GM23248 (cell line): ENCODE measurements at regions not wholly inside any gene's neighbourhood (a gene's known extent, or its start where the extent isn't known, plus 50 kb on each side); places are given as distances from the start of the nearest gene placed in this dataset.

Experiments used
- EZH2 ChIP-seq: fragments of 200-600 bp; sonication (generic); IDR thresholded peaks from 2 replicates; pipeline ENCODE4 v1.6.1; 2018; ENCODE audit warnings: antibody characterized with exemption, mild to moderate bottlenecking; ENCODE audit not compliant: insufficient read depth, poor library complexity, severe bottlenecking
- EZH2phosphoT487 ChIP-seq: fragments of 200-600 bp; sonication (generic); IDR thresholded peaks from 2 replicates; pipeline ENCODE4 v1.6.1; 2018; ENCODE audit warnings: antibody characterized with exemption, moderate library complexity, mild to moderate bottlenecking, low read depth; ENCODE audit not compliant: insufficient read depth

GRCh38 chr16:29192329-29193247, 207.7 kb downstream of the LAT start:
- TF ChIP-seq EZH2phosphoT487 (no peak), EZH2 (no peak)
